Body of pancreas (tissue), 4 donors: ENCODE measurements at regions not wholly inside any gene's neighbourhood (a gene's known extent, or its start where the extent isn't known, plus 50 kb on each side); places are given as distances from the start of the nearest gene placed in this dataset.
A peak's percentile ranks its signal among the peaks of the same experiment; 100 is the strongest.

ENCODE experiments used
- ATAC-seq: fragments of 150-250 bp; one replicate; pipeline ENCODE4 v1.9.1; 2016
- DNase-seq, 4 donors: peaks; one replicate each; pipeline ENCODE4 v3.0.0-alpha.2; 2019
- H3K27ac ChIP-seq, 4 donors: fragments of 200-600 bp; sonication (generic); 1 replicate in 3 of 4; 2 replicates in 1 of 4; pipeline versions ENCODE4 v1.5.1 to v1.6.1; 2016 to 2019; ENCODE audit warnings: mild to moderate bottlenecking in 1 of 4, mixed read lengths in 1 of 4, moderate library complexity in 1 of 4
- H3K27me3 ChIP-seq, 2 donors: fragments of 200-600 bp; sonication (generic); one replicate each; pipeline ENCODE4 v1.6.0; 2016; ENCODE audit warnings: mild to moderate bottlenecking in 1 of 2
- H3K36me3 ChIP-seq, 2 donors: fragments of 200-600 bp; sonication (generic); replicated peaks in 1 of 2; 2 replicates each; pipeline ENCODE4 v1.5.1; 2016; ENCODE audit warnings: low read depth in 2 of 2; ENCODE audit not compliant: insufficient read depth in 1 of 2
- H3K4me1 ChIP-seq: fragments of 200-600 bp; sonication (generic); one replicate; pipeline ENCODE4 v1.6.0; 2016
- H3K4me3 ChIP-seq, 2 donors: fragments of 200-600 bp; sonication (generic); 1 replicate in 1 of 2; 2 replicates in 1 of 2; pipeline ENCODE4 v1.5.1; 2016 to 2019
- H3K9me3 ChIP-seq, 3 donors: fragments of 200-600 bp; sonication (generic); 1 replicate in 2 of 3; 2 replicates in 1 of 3; pipeline ENCODE4 v1.5.1; 2016
- POLR2A ChIP-seq, 3 donors: fragments of 450-650 bp; IDR thresholded peaks; one replicate each; pipeline ENCODE4 v1.6.1; 2016; ENCODE audit warnings: antibody characterized with exemption in 3 of 3, mild to moderate bottlenecking in 2 of 3
- WGBS, 2 donors: methylation state at CpG; one replicate each; pipeline ENCODE4 v1.1.5; 2017; 5-methylcytosine and 5-hydroxymethylcytosine counted together
- intact Hi-C: fragments of 100-400 bp; cut with DNase I; formaldehyde crosslinking; loops from one replicate; pipeline ENCODE4 v1.15.1; 2023
- TF ChIP-seq, protein P1 (sequence below), 7 experiments: fragments of 450-650 bp in 4 of 7; fragments of 200-600 bp in 3 of 7; sonication (generic) in 3 of 7; IDR thresholded peaks; one replicate each; pipeline ENCODE4 v1.5.1; 2016 to 2019; ENCODE audit warnings: antibody characterized with exemption in 7 of 7

DNA sequence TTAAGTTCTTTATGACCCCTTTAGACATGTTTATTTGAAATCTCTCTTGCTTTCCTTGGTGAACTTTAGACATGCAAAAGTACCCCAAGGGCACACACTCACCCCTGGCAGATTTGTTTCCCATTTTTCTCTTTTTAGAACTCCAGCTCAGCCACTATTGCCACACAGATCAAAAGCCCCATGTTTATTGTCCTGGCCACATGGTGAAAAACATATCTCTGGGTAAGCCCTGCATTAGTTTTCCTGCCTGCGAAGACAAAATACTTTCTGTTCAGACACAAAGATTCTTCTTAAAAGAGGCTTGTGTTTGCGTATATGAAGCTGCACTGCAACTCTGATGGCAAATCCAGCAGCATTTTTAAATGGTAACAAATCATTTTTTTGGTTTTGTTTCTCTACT lies 200.0 kb downstream of the POLR1F start:
- no peak for TF ChIP-seq POLR2A (IDR thresholded peaks at IDR 0.05)
- TF ChIP-seq, protein P1, sequence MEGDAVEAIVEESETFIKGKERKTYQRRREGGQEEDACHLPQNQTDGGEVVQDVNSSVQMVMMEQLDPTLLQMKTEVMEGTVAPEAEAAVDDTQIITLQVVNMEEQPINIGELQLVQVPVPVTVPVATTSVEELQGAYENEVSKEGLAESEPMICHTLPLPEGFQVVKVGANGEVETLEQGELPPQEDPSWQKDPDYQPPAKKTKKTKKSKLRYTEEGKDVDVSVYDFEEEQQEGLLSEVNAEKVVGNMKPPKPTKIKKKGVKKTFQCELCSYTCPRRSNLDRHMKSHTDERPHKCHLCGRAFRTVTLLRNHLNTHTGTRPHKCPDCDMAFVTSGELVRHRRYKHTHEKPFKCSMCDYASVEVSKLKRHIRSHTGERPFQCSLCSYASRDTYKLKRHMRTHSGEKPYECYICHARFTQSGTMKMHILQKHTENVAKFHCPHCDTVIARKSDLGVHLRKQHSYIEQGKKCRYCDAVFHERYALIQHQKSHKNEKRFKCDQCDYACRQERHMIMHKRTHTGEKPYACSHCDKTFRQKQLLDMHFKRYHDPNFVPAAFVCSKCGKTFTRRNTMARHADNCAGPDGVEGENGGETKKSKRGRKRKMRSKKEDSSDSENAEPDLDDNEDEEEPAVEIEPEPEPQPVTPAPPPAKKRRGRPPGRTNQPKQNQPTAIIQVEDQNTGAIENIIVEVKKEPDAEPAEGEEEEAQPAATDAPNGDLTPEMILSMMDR (IDR thresholded peaks at IDR 0.05) = no peak
- Histone ChIP-seq H3K36me3 (no peaks in the 10 kb centered on the region), H3K4me1 (no peaks in the 10 kb centered on the region), H3K9me3 (no peaks in the 10 kb centered on the region), H3K27ac (no peak overlapping the region), H3K27me3 (no peaks in the 10 kb centered on the region), H3K4me3 (no peak overlapping the region)
- DNase-seq (no peak), ATAC-seq (no peak)
- WGBS, 2 donors = 57 to 63% methylated on average over 2 of the region's 2 CpGs
- intact Hi-C loops = no loop called here

DNA sequence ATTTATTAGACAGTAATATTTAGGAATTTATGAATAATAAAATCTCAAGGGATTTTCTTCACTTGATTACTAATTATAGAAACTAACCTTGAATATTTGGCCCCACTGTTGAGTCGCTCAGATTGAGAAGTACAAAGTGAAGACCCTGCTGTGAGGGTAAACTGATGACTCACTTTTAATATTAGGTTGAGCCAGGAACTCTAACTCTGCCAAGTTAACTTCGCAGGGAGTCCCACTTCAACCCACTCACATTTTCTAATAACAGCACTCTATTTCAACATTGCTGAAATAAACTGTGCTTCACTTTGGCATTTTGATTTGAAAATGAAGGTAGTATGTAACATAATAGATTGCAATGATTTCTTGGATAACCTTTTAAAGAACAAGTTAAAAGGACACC lies 200.7 kb downstream of the POLR1F start:
- H3K36me3 ChIP-seq = no peaks in the 10 kb centered on the region
- DNase-seq (no peak), ATAC-seq (no peak)
- TF ChIP-seq POLR2A (IDR thresholded peaks at IDR 0.05) = no peak
- TF ChIP-seq, protein P1 (IDR thresholded peaks at IDR 0.05) = no peak
- no peak overlapping the region for H3K27ac ChIP-seq
- no peaks in the 10 kb centered on the region for H3K27me3 ChIP-seq
- H3K9me3 ChIP-seq = no peaks in the 10 kb centered on the region
- no peak overlapping the region for H3K4me3 ChIP-seq
- no peaks in the 10 kb centered on the region for H3K4me1 ChIP-seq
- 43 to 60% methylated on average over 2 of the region's 2 CpGs for WGBS, 2 donors
- intact Hi-C loops = no loop called here

DNA sequence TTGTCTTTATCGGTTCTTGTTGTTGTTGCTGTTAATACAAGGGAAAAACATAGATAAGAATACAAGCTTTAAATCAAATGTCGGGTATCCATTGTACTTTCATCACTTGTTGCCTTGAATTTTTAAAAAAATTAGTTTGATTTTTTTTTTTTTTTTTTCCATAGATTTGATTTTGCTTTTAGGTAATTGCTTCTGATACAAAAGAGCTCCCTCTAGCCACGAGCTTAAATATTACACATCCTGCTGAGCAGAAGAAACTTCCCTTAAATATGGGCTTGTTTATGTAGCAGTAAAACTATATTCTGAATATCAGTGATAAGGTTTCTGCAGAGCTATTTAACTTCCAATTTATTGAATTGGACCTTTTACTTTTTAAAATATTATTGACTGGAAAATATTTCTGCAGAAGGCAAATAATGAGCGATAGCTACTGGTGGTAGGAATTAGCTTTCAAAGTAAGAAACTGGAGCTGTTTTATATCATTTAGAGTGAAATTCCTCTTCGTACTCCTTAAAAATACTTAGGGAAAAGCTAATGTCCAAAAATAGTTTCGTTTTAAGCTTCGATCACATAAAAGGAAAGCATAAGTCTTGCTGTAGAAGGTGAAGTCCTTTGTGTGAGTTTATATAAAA lies 216.9 kb downstream of the POLR1F start:
- ATAC-seq (no peak), DNase-seq (no peak)
- H3K27me3 ChIP-seq = no peaks in the 10 kb centered on the region
- no peaks in the 10 kb centered on the region for H3K9me3 ChIP-seq
- H3K36me3 ChIP-seq = no peaks in the 10 kb centered on the region
- no peak overlapping the region for H3K4me3 ChIP-seq
- H3K4me1 ChIP-seq = no peaks in the 10 kb centered on the region
- intact Hi-C loops = no loop called here
- WGBS, 2 donors = 35 to 38% methylated on average over 7 of the region's 7 CpGs
- H3K27ac ChIP-seq = no peak overlapping the region
- TF ChIP-seq, protein P1 (IDR thresholded peaks at IDR 0.05) = peak in 6 of 7 experiments; percentile 17 to 41 (median 36)
- TF ChIP-seq POLR2A (IDR thresholded peaks at IDR 0.05) = no peak

DNA sequence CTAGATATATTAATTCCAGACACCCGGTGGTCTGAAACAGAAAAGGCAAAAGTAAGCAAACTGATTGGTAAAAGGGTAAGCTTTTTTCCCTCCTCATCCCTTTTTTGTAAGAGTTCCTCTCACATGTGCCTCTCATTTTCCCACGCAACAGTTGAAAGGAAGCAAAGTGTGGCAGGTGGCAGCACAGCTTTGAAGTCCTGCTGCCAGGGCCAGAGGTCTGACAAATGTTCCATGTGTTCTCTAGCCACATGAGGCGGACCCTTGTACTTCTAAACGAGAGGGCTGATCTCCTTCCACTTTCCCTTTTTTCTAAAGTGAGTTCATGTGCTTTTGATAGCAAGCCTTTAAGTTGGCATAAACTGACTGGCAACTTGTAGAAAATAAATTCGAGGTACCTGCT lies 217.5 kb downstream of the POLR1F start:
- intact Hi-C loops = no loop called here
- no peaks in the 10 kb centered on the region for H3K9me3 ChIP-seq
- no peaks in the 10 kb centered on the region for H3K27me3 ChIP-seq
- no peaks in the 10 kb centered on the region for H3K36me3 ChIP-seq
- WGBS, 2 donors = 49 to 66% methylated on average over 5 of the region's 5 CpGs
- no peak overlapping the region for H3K4me3 ChIP-seq
- H3K27ac ChIP-seq = no peak overlapping the region
- DNase-seq (no peak), ATAC-seq (no peak)
- TF ChIP-seq, protein P1 (IDR thresholded peaks at IDR 0.05) = no peak
- TF ChIP-seq POLR2A (IDR thresholded peaks at IDR 0.05) = no peak
- no peaks in the 10 kb centered on the region for H3K4me1 ChIP-seq

DNA sequence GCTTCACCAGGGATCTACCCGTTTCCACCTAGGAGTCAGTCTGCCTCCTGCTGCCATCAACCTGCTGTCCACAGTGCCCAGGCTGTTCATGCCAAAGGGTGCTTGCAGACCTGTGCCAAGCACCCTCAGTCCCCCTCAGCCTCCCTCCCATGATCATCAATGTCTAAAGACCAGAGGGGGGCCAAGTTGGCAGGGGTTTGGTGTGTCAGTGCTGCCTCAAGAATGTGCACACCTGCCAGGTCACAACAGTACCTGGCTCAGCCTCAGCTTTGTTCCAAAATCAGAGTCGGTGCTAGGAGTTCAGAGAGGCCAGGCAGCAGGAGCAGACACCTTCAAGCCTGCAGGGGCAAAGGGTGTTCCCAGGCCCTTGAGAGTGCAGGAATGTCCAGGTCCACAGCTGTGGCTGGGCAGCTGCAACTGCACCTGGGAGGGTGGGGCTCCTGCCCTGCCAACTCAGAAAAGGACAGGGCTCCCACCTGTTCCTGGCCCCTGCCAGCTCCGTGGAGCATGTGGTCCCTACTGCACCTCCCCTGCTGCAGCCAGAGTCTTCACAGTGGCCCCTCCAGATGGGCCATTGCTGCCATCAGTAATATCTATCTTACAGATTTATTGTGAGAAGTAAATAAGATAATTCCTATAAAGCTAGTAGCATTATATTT lies 219.5 kb downstream of the POLR1F start:
- 64 to 100% methylated on average over 1 to 3 of the region's 3 CpGs for WGBS, 2 donors
- intact Hi-C loops = no loop called here
- H3K4me3 ChIP-seq = no peak overlapping the region
- H3K27ac ChIP-seq = no peak overlapping the region
- H3K9me3 ChIP-seq = no peaks in the 10 kb centered on the region
- TF ChIP-seq, protein P1 (IDR thresholded peaks at IDR 0.05) = no peak
- no peak for TF ChIP-seq POLR2A (IDR thresholded peaks at IDR 0.05)
- H3K36me3 ChIP-seq = no peaks in the 10 kb centered on the region
- DNase-seq (no peak), ATAC-seq (no peak)
- H3K27me3 ChIP-seq = no peaks in the 10 kb centered on the region
- no peaks in the 10 kb centered on the region for H3K4me1 ChIP-seq
